Lung microvascular endothelial cell (primary cell): ENCODE measurements at regions not wholly inside any gene's neighbourhood (a gene's known extent, or its start where the extent isn't known, plus 50 kb on each side); places are given as distances from the start of the nearest gene placed in this dataset.
"Not testable (repeated sequence)": the region's sequence is repeated elsewhere in the genome, so short reads cannot be mapped to it uniquely, and the experiment has no call there.

ENCODE experiments used
- DNase-seq, 2 donors: peaks; one replicate each; pipeline versions ENCODE4 v3.0.0 to v3.0.0-alpha.2; 2010; ENCODE audit warnings: low read depth in 2 of 2

DNA sequence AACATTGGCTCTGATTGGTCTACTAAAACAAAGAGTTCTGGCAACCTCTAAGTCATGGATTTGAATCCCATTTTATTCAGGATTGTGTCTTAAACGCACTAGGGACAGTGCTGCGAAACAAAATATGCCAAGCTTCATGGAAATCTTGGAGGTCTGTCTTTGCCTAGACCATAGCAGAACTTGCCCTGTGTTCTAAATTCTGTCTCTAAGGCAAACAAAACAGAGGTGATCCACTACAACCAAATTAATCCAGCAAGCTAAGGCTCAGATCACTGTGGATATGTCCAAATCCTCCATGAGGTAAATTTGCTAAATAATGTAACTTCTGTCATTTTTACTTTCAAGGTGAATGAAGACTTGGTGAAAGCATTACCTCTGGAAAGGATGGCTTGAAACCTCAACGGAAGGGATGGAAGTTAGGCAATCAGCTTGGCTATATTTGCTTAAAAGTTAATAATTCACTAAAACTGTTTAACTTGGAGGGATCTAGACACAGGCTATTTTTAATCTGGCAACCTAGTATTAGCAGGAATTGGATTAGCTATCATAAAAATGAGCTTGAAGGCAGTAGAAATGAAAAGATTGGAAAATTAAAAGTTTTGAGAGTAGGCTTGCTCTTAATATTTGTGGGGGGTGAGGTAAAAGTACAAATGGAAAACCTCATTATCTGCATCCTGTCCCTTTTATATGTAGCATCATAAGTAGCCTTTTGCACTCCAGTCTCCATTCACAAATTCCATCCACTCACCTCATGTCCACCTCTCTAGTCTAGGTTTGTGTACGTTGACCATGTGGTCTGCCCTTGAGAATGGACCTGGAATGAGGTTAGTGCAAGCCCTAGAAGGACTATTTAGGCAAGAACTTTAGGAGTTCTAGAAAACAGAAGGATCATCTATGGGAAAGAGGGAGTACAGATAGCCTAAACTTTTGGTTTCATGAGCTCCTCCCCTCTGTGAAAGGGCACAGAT lies 176.2 kb downstream of the SMC2 start:
- DNase-seq = no peak

DNA sequence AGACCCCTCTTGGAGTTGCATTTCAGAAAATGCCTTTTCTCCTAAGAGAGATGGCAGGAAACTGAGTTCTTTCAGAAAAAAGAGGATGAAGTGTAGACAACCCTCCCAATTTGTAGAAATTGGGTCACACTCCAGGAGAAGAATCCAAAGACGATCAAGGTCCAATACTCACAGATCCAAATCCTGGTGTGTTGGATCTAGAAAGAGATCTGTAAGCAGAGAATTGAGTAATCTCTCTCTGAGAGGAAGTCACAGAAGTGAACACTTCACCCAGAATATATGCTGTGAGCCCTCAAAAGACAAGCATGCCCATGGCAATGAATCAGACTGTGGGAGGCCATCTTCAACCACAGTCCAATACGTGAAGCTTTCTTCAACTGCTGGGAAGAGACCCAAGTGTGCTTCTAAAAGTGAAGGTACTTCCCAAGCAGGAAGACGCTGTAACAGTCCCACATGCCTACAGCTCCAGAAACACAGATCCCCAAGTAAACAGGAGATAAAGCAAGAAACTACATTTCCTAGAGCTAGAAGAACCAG lies 182.7 kb downstream of the SMC2 start:
- DNase-seq = no peak

DNA sequence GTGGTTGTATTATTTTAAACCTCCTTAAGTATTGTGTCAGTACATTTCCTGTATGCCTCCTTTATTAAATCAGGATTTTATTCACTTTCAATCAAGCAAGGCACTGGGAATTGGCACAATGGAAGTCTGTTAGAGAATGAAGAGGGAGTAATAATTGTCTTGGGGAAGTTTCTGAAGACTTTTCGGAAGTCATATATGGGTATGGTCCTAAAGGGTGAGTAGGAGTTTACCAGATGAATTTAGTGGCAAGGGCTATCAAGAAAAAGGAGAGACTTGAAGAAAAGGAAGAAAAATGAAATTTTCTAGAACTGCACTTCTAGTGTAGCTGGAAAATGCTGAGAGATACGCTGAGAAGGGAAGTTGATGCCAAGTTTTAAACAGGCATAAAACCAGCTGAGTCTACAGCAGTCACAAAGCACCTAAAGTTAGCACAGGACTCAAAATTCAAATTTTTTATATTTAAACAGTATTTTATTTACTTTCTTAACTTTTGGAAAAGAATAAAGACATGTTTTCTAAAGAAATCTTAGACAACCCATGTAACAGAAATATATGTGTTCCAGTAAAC lies 184.9 kb downstream of the SMC2 start:
- no peak for DNase-seq

DNA sequence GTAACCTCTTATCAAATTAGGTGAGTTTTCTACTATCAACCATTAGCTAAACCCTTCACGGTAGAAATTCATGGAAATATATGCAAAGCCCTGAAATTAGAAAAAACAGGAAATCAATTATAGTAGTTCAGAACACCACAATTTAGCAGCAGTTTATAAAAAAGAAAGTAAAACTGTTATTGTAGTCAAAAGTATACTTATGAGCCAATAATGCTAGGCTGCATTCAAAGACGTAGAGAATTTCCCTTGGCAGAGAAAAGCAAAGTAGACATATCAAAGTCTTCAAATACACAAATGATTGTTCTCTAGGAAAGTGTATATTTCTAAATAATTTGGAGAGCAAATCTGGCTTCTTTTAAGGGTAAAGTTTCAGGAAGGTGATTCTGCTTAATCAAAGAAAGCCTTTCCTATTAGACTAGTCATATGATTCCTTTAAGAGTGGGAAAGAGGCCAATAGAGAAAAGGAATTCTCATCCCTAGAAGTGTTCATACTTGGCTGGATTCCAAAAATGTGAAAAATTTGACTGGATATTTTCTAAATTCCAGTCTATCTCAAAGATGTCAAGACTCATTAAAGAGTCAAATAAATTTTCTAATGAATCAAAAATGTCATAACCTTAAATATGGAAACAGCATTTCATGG lies 185.5 kb downstream of the SMC2 start:
- no peak for DNase-seq

DNA sequence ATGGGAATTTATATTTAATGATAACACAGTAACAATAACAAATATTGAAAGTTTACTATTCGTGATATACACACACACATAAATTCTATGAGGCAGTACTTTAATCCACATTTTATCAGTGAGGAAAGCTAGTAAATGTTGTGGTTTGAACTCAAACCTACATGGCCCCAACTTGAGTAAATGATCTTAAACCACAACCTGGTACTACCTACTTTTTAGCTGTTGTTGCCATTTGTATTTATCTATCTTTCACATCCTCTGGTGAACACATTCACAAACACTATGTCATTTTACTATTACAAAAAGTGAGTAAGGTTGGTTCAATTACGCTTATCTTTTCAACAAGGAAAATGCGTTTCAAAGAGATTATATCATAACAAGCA lies 186.1 kb downstream of the SMC2 start:
- no peak for DNase-seq

DNA sequence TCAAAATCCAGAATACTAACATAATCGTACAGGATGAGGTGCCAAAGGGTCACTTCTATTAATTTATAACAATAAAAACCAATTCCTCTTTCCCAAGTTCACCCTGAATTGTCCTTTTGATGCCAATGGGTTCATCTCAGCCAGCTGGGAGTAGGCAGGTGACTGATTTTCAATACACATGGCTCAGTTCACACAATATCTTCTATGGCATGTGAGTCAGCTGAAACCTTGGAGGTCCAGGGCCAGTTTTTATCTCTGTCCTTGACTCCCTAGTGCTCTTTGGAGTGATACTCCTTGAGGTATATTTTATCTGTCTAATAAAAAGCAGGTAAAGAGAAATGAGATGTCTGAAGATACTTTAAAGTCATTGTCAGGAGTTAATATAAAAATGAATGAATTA lies 186.6 kb downstream of the SMC2 start:
- no peak for DNase-seq

DNA sequence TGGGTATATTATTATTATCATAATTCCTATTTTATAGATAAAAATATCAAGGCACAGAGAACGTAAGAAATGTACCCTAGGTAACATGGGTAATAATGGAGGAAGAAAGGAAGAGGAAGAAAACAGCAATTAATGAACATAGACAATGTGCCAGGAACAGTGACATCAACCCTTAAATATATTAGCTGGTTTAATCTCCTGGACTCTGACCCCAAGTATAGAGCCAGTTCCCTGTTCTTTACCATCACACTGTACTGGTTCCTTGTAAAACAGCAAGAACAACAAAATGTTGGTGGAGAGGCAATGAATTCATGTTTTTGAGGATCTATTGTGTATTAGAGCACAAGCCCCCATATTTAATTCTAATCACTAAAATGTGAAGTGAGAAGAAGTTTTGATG lies 192.1 kb downstream of the SMC2 start:
- DNase-seq = no peak

DNA sequence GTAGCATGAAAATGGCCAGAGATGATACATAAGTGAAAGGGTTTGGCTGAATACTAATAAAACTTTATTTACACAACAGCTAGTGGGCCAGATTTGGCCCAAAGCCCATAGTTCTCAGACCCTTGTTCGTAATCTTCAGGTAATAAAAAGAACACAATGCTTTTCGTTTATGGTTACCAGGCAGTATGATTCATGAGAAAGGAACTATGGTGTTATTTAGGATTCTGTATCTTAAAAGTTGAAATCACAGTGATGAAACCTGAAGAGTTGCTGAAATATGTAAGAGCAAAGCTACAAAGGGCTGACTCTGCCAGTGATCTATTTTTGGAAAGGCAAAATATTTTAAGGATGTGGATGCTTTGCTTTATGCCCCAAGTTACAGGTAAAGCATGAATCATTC lies 192.7 kb downstream of the SMC2 start:
- no peak for DNase-seq

DNA sequence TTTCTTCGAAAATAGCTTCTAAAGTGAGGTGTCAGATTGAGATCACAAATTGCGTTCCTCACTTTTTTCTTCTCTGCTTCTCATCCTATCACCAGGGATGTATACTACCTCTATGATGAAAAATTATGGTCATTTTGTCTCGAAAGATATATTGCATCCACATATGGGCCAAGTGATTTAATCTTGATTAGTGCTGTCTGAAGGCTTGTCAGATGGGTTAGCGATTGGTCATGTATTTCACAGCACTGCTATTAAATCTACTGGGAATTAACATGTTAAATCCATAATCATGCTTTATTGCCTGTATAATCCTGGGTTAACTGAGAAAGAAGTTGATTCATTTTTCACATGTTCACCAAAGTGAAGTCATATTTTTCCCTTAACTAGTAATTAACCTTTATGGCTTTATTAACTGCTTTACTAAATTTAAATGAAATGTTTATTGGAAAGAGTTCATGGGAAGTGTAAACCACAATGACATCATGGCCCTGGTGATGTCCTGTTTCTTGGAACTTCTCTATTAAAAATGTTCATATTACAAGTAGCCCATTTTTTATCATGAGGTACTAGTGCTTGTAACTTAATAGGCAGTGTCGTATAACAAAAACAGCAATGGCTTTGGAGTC lies 193.3 kb downstream of the SMC2 start:
- no peak for DNase-seq

DNA sequence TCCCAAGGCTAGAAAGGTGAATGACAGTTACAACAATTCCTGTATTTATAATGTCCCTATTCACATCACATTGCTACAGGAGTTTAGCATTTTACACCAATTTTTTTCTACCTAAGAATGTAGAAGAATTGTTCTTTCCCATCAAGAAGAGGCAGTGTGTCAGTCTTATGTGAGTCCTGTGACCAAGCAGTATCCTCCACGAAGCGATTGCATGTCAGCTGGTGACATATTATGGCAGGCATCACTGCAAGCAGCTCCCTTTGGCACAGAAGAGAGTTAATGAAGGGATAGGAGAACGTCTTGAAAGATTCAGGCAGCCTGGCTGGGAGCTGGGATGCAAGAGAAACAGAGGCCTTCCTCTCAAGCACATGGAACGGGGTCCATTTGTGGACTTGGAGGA lies 199.8 kb downstream of the SMC2 start:
- no peak for DNase-seq

DNA sequence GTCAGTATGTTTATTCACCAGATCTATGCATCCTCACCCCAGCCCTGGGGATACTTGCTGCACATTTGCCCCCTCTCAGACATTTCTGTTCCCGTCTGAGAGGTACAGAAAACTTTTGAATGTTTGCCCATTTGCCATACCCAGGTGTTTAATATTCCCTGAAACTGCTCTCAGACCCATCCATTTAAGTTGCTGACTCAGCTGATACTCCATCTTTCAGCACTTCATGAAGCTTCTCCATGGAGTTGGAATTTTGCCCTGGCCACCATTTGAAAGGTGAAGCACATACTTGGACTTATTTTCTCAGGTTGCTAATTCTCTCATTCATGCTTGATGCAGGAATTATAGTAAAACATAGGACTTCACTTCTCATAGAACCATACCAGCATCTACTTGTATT lies 203.9 kb upstream of the OR13F1 start:
- DNase-seq = no peak

DNA sequence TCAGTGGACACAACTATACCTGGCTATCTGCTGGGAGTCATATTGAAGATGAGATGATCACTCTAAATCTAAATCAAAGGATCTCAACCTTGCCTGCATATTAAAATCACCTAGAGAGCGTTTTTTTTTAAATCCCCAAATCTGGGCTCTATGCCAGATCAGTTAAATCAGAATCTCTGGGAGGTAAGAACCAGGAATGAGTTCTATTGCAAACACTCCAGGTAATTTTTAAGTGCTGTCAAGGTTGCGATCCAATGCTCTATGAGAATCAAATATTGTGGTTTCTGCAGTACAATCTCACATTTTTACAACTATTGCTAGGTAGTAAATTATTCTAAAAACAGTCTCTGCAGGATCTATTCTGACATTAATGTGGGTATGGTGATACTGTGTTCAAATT lies 202.3 kb upstream of the OR13F1 start:
- DNase-seq = no peak

DNA sequence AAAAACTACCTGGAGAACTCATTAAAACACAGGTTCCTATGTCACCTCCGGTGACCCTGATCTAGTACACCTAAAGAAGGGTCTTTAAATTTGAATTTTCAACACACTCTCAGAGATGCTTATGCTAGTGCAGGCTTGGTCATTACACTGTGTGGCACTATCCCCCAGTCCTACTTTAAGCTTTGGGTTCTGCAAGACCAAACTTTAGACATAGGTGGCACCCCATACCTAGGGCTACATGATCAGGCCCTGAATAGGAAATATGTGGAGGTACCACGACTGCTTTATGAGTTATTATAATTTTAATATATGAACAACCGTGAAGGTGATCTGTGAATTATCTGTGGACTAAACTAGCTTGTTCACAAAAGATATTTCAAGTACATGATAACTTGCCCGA lies 201.3 kb upstream of the OR13F1 start:
- no peak for DNase-seq

DNA sequence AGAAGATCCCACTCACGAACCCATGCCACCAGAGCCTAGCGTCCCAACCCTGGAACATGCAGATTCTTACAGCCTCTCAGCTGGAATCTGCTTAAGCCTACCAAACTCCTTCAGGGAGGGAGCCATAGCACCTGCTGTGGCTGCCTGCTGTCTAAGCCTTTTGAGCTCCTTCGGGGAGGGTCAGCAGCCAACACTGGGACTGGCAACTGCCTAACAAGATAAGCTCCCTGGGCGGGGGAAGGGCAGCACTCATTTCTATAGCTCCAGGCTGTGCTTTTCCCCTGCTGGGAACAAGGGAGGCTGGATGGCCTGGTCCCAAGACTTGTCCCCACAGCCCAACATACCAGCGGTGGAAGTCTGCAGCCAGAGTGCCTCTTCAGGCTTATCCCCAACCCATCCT lies 199.1 kb upstream of the OR13F1 start:
- no peak for DNase-seq

DNA sequence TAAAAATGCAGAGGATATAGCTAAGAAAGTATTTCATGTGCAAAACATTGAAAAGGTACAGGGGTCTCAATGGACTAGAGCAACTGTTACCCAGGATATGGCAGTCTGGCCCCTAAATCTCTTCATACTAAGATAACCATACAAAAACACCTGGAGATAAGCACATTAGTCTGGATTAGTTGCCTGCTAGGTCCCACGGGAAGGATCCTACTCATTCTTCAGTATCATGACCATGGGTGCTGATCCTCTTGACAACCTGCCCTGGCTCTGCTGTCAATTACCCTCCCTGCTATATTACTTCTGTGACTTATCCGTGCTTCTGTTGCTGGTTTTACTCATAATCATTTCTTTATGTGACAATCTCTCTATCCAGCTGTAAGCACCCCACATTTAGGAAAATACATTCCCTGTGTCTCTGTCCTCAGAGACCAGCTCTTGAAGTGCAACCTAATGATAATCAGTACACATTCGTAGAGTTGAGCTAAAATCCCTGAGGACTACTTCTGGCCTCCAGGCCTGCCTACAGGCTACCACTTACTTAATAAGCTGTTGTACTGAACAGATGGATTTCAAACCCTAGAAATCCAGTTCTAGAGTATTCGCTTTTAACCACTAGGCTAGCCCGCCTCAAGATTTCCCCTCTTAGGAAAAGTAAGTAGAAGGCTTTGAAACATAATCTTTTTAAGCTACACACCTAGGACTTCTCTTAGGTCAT lies 190.5 kb upstream of the OR13F1 start:
- DNase-seq = no peak

DNA sequence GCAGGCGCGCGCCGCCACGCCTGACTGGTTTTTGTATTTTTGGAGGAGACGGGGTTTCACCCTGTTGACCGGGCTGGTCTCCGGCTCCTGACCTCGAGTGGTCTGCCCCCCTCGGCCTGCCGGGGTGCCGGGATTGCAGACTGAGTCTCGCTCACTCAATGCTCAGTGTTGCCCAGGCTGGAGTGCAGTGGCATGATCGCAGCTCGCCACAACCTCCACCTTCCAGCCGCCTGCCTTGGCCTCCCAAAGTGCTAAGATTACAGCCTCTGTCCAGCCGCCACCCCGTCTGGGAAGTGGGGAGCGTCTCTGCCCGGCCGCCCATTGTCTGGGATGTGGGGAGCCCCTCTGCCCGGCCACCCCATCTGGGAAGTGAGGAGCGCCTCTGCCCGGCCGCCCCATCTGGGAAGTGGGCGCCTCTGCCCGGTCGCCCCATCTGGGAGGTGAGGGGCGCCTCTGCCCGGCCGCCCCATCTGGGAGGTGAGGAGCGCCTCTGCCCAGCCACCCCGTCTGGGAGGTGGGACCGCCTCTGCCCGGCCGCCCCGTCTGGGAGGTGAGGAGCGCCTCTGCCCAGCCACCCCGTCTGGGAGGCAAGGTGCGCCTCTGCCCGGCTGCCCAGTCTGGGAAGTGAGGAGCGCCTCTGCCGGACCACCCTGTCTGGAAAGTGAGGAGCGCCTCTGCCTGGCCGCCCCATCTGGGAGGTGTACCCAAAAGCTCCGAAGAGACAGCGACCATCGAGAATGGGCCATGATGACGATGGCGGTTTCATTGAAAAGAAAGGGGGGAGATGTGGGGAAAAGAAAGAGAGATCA lies 187.7 kb upstream of the OR13F1 start:
- DNase-seq = not testable (repeated sequence)

DNA sequence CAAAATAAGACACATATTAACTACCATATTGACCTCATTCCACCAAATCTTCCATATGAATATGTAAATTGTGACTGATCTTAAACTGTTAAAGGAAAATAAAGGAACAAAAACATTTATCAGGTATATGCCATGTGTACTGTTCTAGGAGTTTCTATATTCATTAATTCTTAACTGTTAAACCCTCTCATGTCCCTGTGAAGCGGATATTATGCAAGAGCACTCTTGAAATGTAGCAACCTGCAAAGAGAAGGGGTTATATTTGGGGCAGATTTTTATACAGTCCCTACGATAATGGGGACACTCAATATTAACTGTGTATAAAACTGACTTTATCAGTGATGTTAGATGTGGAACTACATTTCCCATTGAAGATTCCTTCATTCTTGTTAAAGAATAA lies 184.9 kb upstream of the OR13F1 start:
- DNase-seq = no peak

DNA sequence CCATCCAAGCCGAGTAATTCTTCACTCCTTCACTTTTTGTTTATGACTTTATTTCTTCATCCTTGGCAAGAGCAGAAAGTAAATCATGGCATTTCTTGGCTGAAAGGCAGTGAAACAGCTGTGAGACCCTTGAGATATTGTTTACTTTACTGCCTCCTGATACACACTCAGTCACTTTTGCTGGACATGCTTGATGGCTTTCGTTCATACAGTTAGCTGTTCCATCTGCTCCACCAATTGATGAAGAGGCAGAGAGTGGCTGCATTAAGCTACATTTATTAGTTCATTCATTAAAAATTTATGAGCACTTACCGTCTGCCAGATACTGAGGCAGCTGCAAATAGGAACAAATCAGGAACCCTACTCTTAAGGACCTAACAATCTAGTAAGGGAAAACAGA lies 184.4 kb upstream of the OR13F1 start:
- no peak for DNase-seq

DNA sequence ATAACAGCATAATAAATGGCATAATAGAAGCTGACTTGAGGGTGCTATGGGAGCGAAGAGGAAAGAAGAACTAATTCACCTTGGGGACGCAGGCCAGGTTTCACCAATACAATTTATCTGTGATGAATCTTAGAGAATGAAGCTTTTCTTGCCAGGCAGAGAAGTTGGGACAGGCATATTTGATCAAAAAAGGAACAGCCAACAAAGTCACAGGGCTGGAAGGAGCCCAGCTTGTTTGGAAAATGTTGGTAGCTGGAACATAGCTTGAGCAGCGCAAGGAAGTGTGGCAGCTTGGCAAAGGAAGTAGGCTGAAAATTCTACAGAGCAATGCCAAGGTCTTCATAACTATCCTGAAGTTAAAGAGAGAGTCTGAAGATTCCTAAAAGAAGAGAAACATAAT lies 181.5 kb upstream of the OR13F1 start:
- DNase-seq = no peak

DNA sequence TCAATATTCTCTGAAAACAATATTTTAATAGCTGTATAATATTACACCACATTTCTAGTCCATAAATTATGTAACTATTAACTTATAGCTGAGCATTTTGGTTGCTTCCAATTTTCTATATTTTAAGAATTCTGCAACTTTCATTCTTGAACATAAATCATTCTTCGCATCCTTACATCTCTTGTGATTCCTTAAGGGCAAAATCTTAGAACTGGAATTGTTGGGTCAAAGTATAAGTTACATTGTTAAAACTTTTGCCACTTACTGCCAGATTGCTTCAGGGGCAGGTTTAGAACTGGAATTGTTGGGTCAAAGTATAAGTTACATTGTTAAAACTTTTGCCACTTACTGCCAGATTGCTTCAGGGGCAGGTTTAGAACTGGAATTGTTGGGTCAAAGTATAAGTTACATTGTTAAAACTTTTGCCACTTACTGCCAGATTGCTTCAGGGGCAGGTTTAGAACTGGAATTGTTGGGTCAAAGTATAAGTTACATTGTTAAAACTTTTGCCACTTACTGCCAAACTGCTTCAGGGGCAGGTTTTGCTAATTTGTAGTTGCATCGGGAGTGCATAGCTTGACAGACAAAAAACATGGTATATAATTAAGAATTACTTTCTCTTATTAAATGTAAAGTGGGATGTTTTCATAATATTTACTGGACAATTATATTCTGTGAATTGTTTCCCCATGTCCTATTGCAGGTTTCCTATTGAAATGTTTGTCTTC lies 179.9 kb upstream of the OR13F1 start:
- DNase-seq = not testable (repeated sequence)
